AG09319 (cell line): ENCODE measurements at regions not wholly inside any gene's neighbourhood (a gene's known extent, or its start where the extent isn't known, plus 50 kb on each side); places are given as distances from the start of the nearest gene placed in this dataset.

Source experiments
- DNase-seq: peaks from one replicate; pipeline ENCODE4 v3.0.0-alpha.2; 2010; ENCODE audit warnings: low read depth; ENCODE audit errors: extremely low read depth
- TF ChIP-seq, protein P1 (sequence below): IDR thresholded peaks from 2 replicates; pipeline ENCODE4 v1.5.1; 2011; ENCODE audit warnings: low read depth, mild to moderate bottlenecking, inconsistent platforms, low read length, moderate library complexity

DNA sequence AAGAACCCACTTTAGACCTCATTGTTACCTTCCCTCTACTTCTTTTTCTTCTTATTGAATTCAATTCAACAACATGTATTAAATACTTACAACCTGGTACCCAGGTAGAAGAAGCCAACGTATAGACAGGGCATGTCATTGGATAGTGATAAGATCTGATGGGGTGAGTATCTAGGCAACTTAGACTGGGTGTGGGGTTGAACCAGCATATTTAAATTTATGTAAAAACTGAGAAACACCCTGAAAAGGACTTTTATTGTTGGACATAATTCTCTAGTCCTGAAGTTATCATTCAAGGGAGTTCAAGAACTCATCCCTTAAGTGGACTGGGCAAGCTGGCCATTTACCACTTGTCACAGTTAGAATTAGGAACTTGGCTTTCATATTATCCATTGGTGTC is 139.2 kb downstream of the ZIC5 start:
- DNase-seq = no peak
- TF ChIP-seq, protein P1, sequence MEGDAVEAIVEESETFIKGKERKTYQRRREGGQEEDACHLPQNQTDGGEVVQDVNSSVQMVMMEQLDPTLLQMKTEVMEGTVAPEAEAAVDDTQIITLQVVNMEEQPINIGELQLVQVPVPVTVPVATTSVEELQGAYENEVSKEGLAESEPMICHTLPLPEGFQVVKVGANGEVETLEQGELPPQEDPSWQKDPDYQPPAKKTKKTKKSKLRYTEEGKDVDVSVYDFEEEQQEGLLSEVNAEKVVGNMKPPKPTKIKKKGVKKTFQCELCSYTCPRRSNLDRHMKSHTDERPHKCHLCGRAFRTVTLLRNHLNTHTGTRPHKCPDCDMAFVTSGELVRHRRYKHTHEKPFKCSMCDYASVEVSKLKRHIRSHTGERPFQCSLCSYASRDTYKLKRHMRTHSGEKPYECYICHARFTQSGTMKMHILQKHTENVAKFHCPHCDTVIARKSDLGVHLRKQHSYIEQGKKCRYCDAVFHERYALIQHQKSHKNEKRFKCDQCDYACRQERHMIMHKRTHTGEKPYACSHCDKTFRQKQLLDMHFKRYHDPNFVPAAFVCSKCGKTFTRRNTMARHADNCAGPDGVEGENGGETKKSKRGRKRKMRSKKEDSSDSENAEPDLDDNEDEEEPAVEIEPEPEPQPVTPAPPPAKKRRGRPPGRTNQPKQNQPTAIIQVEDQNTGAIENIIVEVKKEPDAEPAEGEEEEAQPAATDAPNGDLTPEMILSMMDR = no peak

GRCh38 chr13:99830931-99831330 is 140.6 kb downstream of the ZIC5 start:
- no peak for DNase-seq
- TF ChIP-seq, protein P1 = no peak

DNA sequence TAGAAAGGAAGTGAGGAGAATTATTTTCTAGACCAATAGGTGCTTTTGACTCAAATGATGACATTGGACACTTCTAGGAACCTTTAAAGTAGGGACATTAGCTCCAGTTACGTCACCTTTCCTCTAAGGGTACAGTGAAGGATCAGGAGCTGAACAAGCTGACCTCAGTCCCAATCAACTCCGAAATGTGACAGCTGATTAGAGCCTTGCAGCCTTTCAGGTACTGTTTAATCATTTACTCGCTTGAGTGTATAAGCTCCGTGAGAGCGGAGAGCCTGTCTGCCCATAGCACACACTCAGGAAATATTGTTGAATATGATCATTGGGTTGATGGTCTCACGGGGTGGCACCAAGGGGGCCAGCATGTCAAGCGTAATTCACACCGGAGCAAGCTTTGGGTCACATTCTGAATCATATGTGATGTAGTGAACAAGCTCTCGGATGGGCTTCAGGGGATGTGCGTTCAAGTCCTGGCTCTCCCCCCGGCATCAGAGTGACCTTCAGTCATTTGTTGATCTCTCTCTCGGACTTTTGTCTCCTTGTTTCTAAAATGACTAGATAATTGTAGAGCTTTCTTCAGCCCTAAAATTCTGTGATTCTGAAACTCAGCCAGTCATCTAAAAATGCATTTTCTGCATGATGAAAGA is 141.9 kb downstream of the ZIC5 start:
- TF ChIP-seq, protein P1 = no peak
- DNase-seq = no peak

DNA sequence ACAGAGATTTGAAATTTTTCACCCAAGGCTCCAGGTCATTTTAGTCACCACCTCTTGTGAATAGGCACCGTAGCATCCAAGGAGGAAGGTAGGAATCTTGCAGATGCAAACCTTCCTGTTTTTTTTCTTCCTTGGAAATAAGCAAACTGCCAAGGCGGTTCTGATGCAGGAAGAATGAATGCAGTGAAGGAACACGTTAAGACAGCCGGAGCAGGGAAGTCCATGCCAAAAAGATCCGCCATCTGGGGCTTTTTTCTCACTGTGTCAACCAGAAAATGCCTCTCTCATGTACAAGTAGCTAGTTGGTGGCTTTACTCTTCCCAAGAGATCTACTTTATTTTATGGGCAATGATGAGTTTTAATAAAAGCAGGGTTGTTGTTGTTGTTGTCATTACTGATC is 142.4 kb downstream of the ZIC5 start:
- no peak for DNase-seq
- TF ChIP-seq, protein P1 = no peak

DNA sequence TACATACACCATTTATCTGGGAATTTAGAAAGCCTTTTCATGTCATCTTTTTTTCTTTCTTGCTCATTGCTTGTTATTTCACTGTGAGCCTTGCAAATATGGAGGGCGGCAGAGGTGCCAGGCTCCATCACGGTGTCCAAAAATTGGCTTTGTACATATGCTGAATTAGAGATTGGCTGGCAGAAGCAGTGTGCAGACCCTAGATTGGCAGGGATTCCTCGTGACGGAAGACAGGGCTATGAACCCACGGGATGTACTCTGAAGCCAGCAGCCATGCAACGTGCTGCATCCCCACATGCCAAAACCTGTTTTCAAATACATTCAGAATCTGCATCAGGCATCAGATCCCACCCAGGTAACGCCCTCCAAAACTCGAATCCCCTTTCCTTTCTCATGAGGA is 142.8 kb downstream of the ZIC5 start:
- no peak for DNase-seq
- TF ChIP-seq, protein P1 = no peak

DNA sequence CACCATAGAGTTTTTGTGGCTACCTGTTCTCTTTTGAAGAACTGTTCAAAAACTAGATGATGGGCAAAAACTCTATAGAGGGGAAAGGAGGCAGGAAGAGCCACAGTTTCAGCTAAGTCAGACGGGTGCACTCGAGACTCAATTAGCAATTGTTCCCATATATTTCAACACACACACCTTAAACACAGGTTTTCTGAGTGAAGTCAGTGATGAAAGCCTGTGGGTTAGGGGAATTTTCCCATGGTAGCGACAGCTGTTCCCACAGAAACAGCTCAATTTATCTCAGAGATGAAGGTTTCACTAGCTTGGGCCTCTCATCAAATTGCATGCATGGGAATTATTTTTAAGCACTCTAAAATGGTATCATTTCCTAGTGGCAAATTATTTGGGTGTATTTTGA is 143.4 kb downstream of the ZIC5 start:
- DNase-seq = no peak

GRCh38 chr13:99827011-99827772 is 144.4 kb downstream of the ZIC5 start:
- DNase-seq = no peak
- TF ChIP-seq, protein P1 = no peak

More for the DNA sequence above, 143.4 kb downstream of the ZIC5 start:
- TF ChIP-seq, protein P1 = no peak
